ENCODE measurements at regions not wholly inside any gene's neighbourhood (a gene's known extent, or its start where the extent isn't known, plus 50 kb on each side); places are given as distances from the start of the nearest gene placed in this dataset.
A peak's percentile ranks its signal among the peaks of the same experiment; 100 is the strongest.
"Not testable (repeated sequence)": the region's sequence is repeated elsewhere in the genome, so short reads cannot be mapped to it uniquely, and the experiment has no call there.

GRCh38 chr1:87398641-87399040, 70.0 kb downstream of the LMO4 start:
- DNase-seq: no peak

- no peak for DNase-seq
These were observed 70.6 kb downstream of the LMO4 start for GRCh38 chr1:87399264-87399663.

- no peak for DNase-seq
These were observed 71.0 kb downstream of the LMO4 start for GRCh38 chr1:87399701-87400100.

GRCh38 chr1:87400813-87401212, 72.1 kb downstream of the LMO4 start:
- DNase-seq: no peak

GRCh38 chr1:87402241-87403002, 73.7 kb downstream of the LMO4 start:
- peak; percentile 33 for DNase-seq

GRCh38 chr1:87403061-87403820, 74.6 kb downstream of the LMO4 start:
- DNase-seq: peak; percentile 62

GRCh38 chr1:87404296-87404695, 75.6 kb downstream of the LMO4 start:
- DNase-seq: no peak

GRCh38 chr1:87408665-87409248, 80.1 kb downstream of the LMO4 start:
- no peak for DNase-seq

- DNase-seq: no peak
These were observed 82.2 kb downstream of the LMO4 start for GRCh38 chr1:87410776-87411480.

- not testable (repeated sequence) for DNase-seq
These were observed 85.2 kb downstream of the LMO4 start for GRCh38 chr1:87413846-87414245.

GRCh38 chr1:87418048-87418447, 89.4 kb downstream of the LMO4 start:
- no peak for DNase-seq

GRCh38 chr1:87421809-87422208, 93.1 kb downstream of the LMO4 start:
- DNase-seq: no peak

GRCh38 chr1:87424541-87424940, 95.9 kb downstream of the LMO4 start:
- DNase-seq: no peak

GRCh38 chr1:87426463-87427249, 98.0 kb downstream of the LMO4 start:
- no peak for DNase-seq

- no peak for DNase-seq
These were observed 99.7 kb downstream of the LMO4 start for GRCh38 chr1:87428367-87428766.

GRCh38 chr1:87428883-87429282, 100.2 kb downstream of the LMO4 start:
- no peak for DNase-seq

- DNase-seq: no peak
These were observed 104.0 kb downstream of the LMO4 start for GRCh38 chr1:87432685-87433084.

- not testable (repeated sequence) for DNase-seq
These were observed 104.4 kb downstream of the LMO4 start for GRCh38 chr1:87433101-87433500.

GRCh38 chr1:87435484-87435883, 106.8 kb downstream of the LMO4 start:
- peak; percentile 47 for DNase-seq

GRCh38 chr1:87436115-87436514, 107.4 kb downstream of the LMO4 start:
- not testable (repeated sequence) for DNase-seq

- DNase-seq: no peak
These were observed 107.9 kb downstream of the LMO4 start for GRCh38 chr1:87436534-87436933.

- DNase-seq: no peak
These were observed 109.1 kb downstream of the LMO4 start for GRCh38 chr1:87437663-87438295.
